ENCODE measurements at regions not wholly inside any gene's neighbourhood (a gene's known extent, or its start where the extent isn't known, plus 50 kb on each side); places are given as distances from the start of the nearest gene placed in this dataset.

GRCh38 chr3:174598885-174599439 is 260.2 kb upstream of the NAALADL2 start:
- ChIA-PET CTCF (no interaction called here), POLR2A (no interaction called here)
- Histone ChIP-seq H3K4me3 (ENCODE audit: low read depth in 2 of 2, low read length in 2 of 2) (no peak overlapping the region), H3K4me1 (ENCODE audit: control insufficient read depth, insufficient read depth, low read length) (no peaks in the 10 kb centered on the region), H3K36me3 (ENCODE audit: control insufficient read depth, insufficient read depth, low read length) (no peaks in the 10 kb centered on the region), H3K9me3 (ENCODE audit: control insufficient read depth, insufficient read depth, low read depth, low read length) (no peaks in the 10 kb centered on the region), H3K27ac (ENCODE audit: low read length) (no peak overlapping the region), H3K27me3 (ENCODE audit: control insufficient read depth, insufficient read depth, low read length) (no peaks in the 10 kb centered on the region)
- in situ Hi-C loops (cut with HindIII; ENCODE audit: low pct_unique_long_range_greater_than_20kb, low sequenced_read_pairs) (no loop called here), intact Hi-C loops (cut with micrococcal nuclease; ENCODE audit: unreplicated experiment) (no loop called here)
- DNase-seq (ENCODE audit: low read depth, low spot score) (no peak), ATAC-seq (no peak)
- BruUV-seq (replicated peaks): no TSS peak
- no peak for TF ChIP-seq REST (IDR thresholded peaks at IDR 0.05; ENCODE audit: insufficient read depth in 1 of 2, low read depth in 2 of 2, low read length in 1 of 2)
- TF ChIP-seq SIN3A (IDR thresholded peaks at IDR 0.05; ENCODE audit: borderline replicate concordance, insufficient read depth, low read depth, low read length): no peak
- TF ChIP-seq CTCF (IDR thresholded peaks at IDR 0.05): no peak
- TF ChIP-seq TCF7L2 (IDR thresholded peaks at IDR 0.05; ENCODE audit: low read depth, low read length): no peak
- TF ChIP-seq POLR2AphosphoS5 (IDR thresholded peaks at IDR 0.05; ENCODE audit: low read depth, low read length): no peak

- in situ Hi-C loops (cut with HindIII; ENCODE audit: low pct_unique_long_range_greater_than_20kb, low sequenced_read_pairs): no loop called here
- intact Hi-C loops (cut with micrococcal nuclease; ENCODE audit: unreplicated experiment): no loop called here
- Histone ChIP-seq H3K27ac (ENCODE audit: low read length) (no peak overlapping the region), H3K9me3 (ENCODE audit: control insufficient read depth, insufficient read depth, low read depth, low read length) (no peaks in the 10 kb centered on the region), H3K4me1 (ENCODE audit: control insufficient read depth, insufficient read depth, low read length) (no peaks in the 10 kb centered on the region), H3K36me3 (ENCODE audit: control insufficient read depth, insufficient read depth, low read length) (no peaks in the 10 kb centered on the region), H3K4me3 (ENCODE audit: low read depth in 2 of 2, low read length in 2 of 2) (no peak overlapping the region), H3K27me3 (ENCODE audit: control insufficient read depth, insufficient read depth, low read length) (no peaks in the 10 kb centered on the region)
- DNase-seq (ENCODE audit: low read depth, low spot score) (no peak), ATAC-seq (peak; percentile 26; the same call in 1 of the 2 replicates)
- POLR2A ChIA-PET: no interaction called here
- CTCF ChIA-PET: no interaction called here
- no TSS peak for BruUV-seq (replicated peaks)
- TF ChIP-seq TCF7L2 (IDR thresholded peaks at IDR 0.05; ENCODE audit: low read depth, low read length) (no peak), REST (IDR thresholded peaks at IDR 0.05; ENCODE audit: insufficient read depth in 1 of 2, low read depth in 2 of 2, low read length in 1 of 2) (no peak), POLR2AphosphoS5 (IDR thresholded peaks at IDR 0.05; ENCODE audit: low read depth, low read length) (no peak)
Observed at GRCh38 chr3:174613173-174613572, 246.0 kb upstream of the NAALADL2 start.
